Fibroblast of lung (primary cell): ENCODE measurements at regions not wholly inside any gene's neighbourhood (a gene's known extent, or its start where the extent isn't known, plus 50 kb on each side); places are given as distances from the start of the nearest gene placed in this dataset.

Experiments used
- EZH2 ChIP-seq: IDR thresholded peaks from 2 replicates; pipeline ENCODE4 v1.5.1; 2012; ENCODE audit warnings: low read length, control low read depth, mild to moderate bottlenecking; ENCODE audit errors: missing control alignments
- TF ChIP-seq, protein P1 (sequence below), 2 donors: IDR thresholded peaks in 1 of 2; conservative IDR thresholded peaks in 1 of 2; 1 replicate in 1 of 2; 2 replicates in 1 of 2; pipeline ENCODE4 v1.5.1; 2011 to 2012; ENCODE audit warnings: low read length in 2 of 2, control low read depth in 1 of 2, inconsistent platforms in 1 of 2, low read depth in 1 of 2, mild to moderate bottlenecking in 1 of 2

GRCh38 chr6:147758303-147758702, 249.8 kb downstream of the SAMD5 start:
- TF ChIP-seq, protein P1, sequence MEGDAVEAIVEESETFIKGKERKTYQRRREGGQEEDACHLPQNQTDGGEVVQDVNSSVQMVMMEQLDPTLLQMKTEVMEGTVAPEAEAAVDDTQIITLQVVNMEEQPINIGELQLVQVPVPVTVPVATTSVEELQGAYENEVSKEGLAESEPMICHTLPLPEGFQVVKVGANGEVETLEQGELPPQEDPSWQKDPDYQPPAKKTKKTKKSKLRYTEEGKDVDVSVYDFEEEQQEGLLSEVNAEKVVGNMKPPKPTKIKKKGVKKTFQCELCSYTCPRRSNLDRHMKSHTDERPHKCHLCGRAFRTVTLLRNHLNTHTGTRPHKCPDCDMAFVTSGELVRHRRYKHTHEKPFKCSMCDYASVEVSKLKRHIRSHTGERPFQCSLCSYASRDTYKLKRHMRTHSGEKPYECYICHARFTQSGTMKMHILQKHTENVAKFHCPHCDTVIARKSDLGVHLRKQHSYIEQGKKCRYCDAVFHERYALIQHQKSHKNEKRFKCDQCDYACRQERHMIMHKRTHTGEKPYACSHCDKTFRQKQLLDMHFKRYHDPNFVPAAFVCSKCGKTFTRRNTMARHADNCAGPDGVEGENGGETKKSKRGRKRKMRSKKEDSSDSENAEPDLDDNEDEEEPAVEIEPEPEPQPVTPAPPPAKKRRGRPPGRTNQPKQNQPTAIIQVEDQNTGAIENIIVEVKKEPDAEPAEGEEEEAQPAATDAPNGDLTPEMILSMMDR (conservative IDR thresholded peaks at IDR 0.05 in 1 of 2, IDR thresholded peaks at IDR 0.05 in 1 of 2; ENCODE audit: low read depth in 1 of 2, low read length in 2 of 2) = no peak
- TF ChIP-seq EZH2 = no peak
